Stimulated activated CD8-positive, alpha-beta memory T cell treated with anti-CD3 and anti-CD28 coated beads, Interleukin-12 subunit alpha, Interleukin-12 subunit beta, amount 100 ng/mL, for 1 hour (primary cell): ENCODE measurements at regions not wholly inside any gene's neighbourhood (a gene's known extent, or its start where the extent isn't known, plus 50 kb on each side); places are given as distances from the start of the nearest gene placed in this dataset.

Experiments
- DNase-seq: peaks from one replicate; pipeline ENCODE4 v3.0.0-alpha.2; 2020; ENCODE audit warnings: low read depth

DNA sequence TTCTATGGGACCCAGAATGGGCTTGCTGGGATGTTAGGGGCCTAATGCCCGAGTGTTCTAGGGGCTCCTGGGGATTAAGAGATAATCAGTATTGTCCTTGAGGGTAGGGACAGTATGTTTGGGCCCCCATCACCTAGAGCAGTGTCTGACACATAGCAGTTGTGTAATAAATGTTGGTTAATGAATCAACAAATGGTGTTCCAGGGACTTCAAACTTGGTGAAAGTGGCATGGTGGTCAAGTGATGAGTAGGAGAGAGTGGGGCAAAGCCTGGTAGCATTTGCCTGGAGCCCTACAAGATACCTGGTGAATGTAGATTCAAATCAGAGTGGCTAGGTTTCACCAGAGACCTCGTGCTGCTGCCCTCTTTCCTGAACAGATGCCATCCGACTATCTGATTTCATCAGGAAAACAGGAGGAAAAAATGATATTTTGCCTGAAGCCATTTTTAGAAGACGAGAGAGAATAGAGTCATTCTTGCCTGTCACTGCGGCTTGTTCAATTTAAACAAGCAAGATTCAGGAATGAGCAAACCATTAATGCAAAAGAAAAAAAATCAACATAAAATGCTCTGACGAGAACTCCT lies 117.3 kb downstream of the RPL22L1 start:
- no peak for DNase-seq

DNA sequence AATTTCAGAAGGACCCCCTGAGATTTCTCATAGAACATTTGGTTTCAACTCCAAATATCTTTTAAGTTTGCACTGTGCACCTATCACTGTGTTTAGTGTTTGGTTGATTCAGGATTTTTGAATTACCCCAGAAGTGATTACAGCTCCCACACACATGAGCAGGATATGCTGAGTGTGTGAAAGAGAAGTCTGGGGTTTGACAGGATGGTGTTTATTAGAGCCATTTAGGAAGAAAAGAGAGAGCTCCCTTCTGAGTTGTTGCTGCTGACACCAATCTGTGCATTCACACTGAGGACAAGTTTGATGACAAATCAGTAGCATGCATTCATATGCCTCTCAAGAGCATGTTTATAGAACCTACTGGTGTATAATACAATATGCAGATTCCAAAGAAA lies 118.1 kb downstream of the RPL22L1 start:
- DNase-seq = no peak

DNA sequence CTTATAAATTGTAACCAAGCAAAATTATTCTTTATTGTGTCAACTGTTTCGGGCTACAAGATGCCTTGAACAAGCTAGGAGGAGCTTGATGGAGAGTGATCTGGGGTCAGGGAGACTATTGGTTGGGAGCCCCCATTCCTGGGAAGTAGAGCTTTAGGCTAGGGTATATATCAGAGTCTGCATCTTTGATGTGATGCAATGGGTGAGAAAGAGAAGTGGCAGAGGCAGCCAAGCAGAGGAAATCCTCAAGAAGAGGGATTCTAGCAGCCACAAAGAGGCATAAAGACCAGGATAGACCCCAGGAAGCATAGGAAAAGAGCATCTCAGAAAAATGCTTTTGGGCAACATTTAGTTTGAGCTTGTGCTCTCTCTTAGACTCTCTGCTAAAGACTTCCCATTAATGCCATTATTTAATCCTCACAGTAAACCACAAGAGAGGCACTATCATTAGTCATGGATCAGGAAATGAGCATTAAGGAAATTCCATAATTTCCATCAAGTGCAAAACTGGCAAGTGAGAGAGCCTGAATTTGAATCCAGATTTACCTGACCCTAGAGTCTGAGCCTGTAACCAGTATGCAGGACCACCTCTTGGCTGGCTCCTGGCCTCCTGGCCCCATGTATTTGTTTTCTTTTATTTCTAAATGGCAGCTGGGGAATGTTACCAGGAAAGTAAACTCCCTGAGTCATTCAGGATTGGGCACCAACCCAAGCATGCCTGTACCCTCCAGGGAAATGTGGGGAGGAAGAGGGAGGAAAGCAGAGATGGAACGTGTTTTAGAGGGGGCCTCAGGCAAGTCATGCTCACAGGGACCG lies 118.7 kb downstream of the RPL22L1 start:
- DNase-seq = no peak

DNA sequence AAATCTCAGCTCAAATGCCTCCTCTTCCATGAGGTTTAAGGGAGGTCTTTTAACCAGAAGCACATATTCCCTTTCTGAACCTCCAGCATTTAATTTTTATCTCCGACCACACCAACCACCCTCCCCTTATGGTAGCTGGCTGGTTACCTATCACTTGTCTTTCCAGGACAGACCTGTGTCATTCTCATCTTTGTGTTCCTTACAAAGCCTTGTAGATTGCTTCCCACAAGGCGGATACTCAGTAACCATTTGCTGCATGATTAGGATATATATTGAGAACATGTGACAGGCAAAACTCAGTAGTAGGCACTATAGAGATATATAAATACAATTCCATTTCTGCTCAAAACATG lies 119.5 kb downstream of the RPL22L1 start:
- no peak for DNase-seq

DNA sequence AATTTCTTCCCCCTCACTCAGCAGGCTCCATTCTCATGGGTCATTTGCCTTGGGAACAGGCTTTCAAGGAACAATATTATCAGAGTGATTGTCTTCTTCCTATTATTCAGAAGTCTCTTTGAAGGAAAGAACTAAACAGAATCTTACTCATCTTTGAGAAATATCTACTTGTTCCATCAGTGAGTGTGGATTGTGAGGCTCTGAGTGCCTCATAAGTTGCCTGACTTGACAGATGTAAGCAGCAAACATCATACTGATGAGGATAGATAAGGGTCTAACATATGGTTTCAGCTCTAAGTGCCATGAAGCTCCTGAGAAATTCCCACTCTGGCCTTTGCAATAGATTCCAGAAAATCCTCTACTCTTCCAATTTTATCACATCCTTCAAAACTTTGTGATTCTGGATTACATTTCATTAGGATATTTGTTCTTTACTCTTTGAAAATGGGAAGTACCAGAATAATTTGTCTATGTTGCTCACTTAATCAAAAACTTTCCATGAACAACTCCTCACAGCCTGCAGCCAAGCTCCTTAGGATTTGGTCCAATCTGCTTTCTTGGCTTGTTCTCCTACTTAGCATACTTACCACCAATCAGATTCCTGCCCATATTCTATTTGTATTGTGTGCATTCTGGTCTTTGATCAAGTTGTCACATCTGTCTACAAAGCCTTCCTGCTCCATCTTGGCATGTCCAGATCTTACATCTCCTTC lies 120.1 kb downstream of the RPL22L1 start:
- DNase-seq = no peak

DNA sequence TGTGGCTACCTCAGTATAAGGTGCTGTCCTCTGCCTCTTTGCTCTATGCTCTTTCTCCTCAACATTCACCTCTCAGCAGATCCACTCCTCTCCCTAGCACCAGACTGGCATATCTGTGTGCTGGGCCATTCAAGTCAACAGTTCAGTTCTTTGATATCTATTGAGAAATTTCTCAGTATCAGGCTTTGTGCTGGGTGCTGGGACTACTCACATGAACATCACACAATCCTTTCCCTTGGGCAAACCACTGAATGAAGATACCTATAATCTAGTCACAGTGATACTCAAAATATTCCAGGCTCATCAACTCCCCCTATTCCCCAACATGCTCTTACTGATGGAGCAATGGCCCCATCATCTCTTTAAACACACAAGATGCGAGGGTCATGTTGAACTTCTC lies 120.8 kb downstream of the RPL22L1 start:
- DNase-seq = no peak

DNA sequence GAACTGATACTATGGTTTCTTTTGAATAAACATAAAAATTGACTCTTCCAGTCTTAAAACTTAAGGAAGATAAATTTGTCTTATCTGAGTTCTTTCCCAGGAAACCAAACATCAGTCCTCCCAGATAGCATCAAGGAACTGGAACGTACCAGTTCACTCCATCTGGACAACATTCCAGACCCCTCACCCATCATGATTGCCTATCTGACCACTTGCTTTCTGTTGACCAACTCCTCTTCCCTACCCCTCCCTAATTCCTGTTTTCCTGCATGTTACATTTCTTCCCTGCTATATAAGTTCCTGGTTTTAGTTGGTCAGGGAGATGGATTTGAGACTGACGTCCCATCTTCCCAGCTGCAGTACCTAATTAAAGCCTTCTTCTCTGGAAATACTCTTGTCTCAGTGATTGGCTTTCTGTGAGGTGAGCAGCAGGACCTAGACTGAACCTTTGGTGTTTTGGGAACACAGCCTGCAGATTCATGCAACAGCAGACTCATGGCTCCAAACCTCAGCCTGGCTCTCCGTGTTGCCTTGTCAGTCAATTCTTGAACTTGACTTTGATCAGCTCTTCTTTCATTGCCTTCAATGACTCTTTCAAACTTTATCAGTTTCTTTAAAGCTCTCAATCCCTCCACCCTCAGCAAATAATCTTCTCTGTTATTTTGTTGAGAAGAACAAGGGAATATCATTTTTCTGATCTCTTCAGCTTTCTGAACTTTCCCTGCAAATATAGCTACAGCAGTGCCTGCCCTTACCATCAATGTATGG lies 123.6 kb downstream of the RPL22L1 start:
- DNase-seq = no peak

DNA sequence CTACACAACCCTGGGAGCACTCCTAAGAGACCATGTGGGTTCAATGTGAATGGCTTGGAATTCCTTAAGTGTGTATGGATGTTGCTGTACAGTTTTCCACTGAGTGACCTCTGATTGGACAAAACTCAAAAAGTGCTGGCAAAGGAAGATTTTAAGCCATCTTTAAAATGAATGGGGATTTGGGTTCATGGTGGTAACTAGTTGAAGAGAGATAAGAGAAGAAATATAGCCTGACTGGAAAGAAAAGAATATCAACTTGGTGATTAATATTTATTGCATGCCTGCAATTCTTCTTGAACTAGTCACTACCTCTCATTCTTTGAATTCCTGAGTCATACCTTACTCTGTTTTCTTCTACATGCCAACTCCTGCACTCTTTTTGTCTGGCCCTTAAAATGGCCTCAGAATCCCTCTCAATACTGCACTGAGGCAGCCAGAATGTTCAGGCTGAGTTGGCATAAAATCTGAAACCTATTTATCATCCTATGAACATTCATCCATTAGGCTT lies 124.7 kb downstream of the RPL22L1 start:
- no peak for DNase-seq

DNA sequence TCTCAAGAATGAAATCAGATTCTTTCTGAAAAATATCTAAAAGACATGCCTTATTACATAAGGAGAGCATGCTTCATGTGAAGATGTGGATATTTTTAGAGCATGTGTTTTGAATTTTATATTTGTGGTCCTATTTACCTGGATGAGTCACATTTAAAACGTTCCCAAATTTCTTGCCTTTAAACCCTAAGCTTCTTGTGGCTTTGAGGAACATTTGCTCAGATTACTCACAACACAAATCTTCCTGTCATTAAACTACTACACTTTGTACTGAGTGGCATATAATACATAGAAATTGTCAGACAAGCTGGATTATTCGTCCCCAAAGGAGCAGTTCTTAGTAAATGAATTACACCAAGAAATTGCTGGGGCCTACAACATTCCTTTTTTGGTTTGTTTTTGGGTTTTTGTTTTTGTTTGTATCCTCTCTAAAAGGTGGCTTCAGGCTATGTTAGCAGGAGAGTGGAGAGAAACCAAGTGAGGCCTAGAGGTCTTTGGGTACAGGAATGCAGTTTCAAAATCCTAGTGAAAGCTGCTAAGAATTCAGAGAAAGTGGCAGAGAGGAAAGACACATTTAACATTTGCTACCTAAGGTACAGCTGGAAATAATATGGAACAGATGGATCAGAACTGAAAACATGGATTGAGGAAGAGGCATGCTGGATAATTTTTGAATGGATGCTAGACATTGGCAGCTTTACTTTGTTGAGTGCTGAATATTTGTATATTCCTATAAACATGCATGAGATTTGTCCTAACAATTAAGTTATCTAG lies 128.1 kb downstream of the RPL22L1 start:
- no peak for DNase-seq

DNA sequence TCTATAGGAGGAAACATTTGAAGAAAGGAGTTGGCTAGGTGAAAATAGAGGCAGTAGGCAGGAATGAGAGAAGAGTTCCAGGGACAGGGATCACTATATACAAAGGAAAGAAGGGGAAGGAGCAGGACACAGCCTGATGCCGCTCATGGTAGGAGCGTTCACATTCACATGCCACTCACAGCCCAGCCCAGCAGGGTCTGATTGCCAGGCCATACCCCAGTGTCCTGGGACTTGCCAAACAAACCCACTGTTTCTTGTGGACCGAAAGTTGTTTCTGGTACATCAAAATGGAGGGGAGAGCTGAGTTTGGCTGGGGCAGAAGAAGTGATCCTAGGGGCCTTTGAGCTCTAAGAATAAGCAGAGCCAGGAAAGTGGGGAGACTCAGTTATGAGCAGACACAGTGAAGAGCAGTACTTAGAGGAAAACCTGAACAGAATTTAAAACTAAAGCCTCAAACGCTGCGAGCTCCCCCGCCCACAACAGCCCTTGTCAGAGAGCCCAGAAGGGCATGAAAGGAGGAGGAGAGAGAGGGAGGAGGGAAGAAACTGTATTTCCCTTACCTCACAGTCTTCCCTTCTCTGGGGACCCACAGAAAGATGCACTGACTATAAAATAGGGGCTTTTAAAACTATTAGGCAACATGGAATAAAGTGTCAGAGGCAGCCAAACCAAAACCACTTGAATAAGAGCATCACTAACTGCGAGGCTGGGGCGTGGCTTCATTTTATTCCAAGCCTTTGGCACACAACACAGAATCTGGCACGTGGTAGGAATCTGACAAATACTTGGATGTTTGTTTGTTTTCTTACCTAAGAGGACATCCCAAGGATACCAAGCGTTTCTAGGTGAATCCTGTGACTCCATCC lies 129.0 kb downstream of the RPL22L1 start:
- no peak for DNase-seq

DNA sequence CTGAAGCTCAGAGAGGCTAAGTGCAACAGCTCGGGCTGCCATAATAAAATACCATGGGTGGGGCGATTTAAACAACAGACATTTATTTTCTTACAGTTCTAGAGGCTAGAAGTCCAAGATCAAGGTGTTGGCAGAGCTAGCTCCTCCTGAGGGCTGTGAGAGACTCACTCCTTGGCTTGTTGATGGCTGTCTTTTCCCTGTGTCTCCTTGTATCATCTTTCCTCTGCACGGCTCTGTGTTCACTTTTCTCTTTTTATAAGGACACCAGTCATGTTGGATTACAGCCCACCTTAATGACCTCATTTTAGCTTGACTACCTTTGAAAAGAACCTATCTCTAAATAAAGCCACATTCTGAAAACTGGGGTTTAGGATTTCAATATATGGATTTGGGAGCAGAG lies 129.7 kb downstream of the RPL22L1 start:
- no peak for DNase-seq

DNA sequence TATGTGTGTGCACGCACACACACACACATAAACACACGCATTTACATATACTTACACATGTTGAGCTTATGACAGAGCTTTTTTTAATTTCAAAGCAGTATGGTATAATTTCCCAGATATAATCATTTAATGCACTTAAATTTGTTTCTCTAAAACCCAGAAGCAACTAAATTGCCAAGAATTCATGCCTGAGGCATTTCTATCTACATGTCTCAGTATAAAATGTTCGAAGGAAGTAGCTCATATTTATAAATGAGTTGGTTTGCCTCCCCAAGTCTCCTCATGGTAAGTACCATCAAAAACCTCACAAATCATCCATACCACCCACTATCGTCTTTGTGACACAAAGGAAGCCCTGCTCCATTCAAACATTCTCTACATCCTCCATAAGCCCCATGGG lies 130.6 kb downstream of the RPL22L1 start:
- DNase-seq = no peak

DNA sequence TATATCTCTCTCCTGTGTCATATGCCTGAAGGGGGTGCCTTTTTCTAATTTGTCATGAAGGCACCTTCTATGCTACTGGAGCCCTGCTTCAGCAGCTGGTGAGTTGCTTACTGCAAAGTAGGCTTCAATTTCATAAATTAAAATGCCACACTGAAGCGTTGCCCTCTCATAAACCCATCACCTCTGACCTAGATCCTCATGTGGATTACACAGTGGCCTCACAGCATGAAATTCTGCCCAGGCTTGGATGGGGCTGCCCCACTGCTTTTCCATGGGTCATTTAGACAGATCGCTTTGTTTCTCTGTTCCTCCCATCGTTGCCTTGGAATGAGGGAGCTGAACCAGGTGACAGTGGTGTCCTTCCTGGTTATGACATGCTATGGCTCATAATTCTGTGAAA lies 131.2 kb downstream of the RPL22L1 start:
- DNase-seq = no peak

DNA sequence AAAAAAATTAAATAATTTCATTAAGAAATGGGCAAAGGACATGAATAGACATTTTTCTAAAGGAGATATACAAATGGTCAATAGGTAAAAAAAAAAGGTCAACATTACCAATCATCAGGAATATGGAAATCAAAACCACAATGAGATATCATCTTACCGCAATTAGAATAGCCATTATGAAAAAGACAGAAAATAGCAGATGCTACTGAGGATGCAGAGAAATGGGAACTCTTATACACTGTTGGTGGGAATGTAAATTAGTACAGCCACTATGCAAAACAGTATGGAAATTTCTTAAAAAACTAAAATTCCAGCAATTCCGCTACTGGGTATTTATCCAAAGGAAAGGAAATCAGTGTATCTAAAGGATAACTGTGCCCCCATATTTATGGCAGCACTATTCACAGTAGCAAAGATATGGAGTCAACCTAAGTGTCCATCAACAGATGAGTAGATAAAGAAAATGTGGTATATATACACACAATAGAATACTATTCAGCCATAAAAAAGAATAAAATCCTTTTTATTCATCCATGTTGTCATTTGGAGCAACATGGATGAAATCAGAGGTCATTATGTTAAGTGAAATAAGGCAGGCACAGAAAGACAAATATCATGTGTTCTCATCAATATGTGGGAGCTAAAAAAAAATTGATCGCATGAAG lies 132.4 kb downstream of the RPL22L1 start:
- DNase-seq = no peak

DNA sequence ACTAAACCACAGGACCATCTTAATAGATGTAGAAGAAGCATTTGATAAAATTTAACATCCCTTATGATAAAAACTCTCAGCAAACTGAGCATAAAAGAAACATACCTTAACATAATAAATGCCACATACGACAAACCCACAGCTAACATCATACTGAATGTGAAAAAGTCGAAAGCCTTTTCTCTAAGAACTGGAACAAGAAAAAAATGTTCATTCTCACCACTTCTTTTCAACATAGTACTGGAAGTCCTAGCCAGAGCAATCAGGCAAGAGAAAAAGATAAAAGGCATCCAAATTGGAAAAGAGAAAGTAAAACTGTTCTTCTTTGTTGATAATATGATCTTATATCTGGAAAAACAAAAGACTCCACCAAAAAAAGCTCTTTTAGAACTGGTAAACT lies 134.2 kb downstream of the RPL22L1 start:
- no peak for DNase-seq

DNA sequence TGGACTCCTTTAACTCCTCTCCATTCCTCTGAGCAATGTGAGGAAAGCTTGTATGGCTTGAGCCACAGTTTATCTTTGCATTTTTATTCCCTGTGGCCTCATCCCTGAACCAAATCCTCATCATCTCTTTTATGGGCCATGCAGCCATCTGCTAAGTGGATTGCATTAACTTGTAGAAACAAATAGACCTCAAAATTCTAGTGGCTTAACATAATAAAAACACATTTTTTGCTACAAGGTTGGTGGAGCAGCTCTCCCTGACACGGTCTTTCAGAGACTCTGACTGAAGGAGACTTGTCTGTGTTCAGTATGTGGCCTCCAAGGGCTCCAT lies 135.3 kb downstream of the RPL22L1 start:
- no peak for DNase-seq

DNA sequence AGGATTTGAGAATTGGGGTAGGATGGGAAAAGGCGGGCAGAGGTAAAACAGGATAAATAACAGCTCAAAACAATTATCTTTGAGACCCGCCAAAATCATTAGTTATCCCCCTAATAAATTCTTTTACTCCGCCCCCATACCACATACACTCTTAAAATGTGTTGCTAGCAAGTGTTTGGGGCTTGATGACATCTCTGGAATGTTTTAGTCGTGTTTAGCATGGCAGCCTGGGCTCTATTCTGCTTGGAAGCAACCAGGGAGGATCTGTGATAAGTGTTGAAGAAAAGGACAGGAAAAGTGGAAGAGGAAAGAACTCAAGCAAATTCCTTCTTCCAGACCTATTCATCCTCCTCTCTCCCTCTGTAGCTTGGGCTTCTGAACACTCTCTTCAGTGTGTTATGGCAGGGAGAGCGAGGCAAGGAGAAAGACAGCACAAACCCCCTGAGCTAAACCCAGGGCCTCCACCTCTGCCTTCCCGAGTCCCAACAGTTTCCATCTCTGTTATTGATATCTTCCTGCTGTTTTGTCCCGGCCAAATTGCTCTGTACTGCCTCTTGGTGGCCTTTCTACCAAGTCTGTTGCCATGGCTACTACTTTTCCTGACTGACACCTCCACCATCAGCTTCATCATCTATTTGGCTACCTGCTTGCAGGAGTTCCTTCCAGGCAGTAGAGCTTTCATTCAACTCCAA lies 135.8 kb downstream of the RPL22L1 start:
- DNase-seq = no peak

DNA sequence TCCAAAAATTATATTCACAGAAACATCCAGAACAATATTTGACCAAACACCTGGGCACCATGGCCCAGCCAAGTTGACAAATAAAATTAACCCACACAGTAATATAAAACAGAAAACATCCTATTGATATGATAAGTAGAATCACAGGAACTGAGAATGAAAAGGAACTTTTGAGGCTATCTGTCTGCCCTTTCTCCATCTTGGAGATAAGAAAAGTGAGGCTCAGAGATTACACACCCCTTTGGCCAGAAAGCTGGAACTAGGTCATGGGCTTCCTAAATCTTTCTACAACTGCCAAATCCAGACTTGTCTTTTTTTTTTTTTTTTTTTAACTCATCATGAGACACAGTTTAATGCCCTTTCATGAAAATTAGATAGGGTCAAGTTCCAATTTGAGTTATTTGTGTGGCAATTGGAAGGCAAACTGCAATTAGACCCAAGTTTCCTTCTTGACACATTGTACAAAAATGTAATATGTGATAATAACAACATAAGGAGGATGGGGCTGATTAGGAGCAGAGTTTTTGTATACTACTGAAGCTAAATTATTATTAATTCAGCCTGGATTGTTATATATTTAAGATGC lies 137.2 kb downstream of the RPL22L1 start:
- no peak for DNase-seq

DNA sequence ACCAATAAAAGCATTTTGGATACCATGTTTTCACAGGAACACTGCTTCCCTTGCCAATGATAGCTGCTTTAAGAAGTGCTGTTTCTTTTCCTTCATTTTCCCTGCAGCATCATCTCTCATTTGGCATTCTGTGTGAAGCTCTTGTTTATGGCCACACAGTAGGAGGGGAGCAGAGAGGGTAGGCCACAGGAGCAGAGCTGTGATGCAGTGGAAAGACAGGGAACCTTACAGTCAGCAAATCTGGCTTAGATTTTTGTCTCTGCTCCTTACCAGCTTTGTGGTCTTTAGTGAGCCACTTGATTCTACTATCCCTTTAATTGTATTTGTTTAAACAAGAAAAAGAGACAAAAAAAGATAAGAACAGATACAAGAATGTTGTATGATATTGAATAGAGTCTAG lies 138.7 kb downstream of the RPL22L1 start:
- no peak for DNase-seq
